Fibroblast of mammary gland (primary cell): ENCODE measurements at regions not wholly inside any gene's neighbourhood (a gene's known extent, or its start where the extent isn't known, plus 50 kb on each side); places are given as distances from the start of the nearest gene placed in this dataset.

Experiments used
- DNase-seq: peaks from one replicate; pipeline ENCODE4 v3.0.0-alpha.2; 2010; ENCODE audit warnings: low read depth
- H3K4me3 ChIP-seq: 2 replicates; pipeline ENCODE4 v1.5.1; 2011; ENCODE audit warnings: low read depth, mild to moderate bottlenecking, low read length, moderate library complexity; ENCODE audit not compliant: control insufficient read depth
- CTCF ChIP-seq: conservative IDR thresholded peaks from 2 replicates; pipeline ENCODE4 v1.5.1; 2011; ENCODE audit warnings: low read depth, low read length, inconsistent platforms; ENCODE audit not compliant: control insufficient read depth, insufficient read depth

GRCh38 chr10:120713573-120714205 is 137.5 kb upstream of the WDR11 start:
- no peak for DNase-seq
- H3K4me3 ChIP-seq, result no peak overlapping the region
- TF ChIP-seq CTCF, result no peak

- TF ChIP-seq CTCF, result no peak
- no peak for DNase-seq
- no peak overlapping the region for H3K4me3 ChIP-seq
Observed at GRCh38 chr10:120715171-120715570, 136.0 kb upstream of the WDR11 start.

GRCh38 chr10:120719333-120719732 is 131.8 kb upstream of the WDR11 start:
- H3K4me3 ChIP-seq, result no peak overlapping the region
- no peak for DNase-seq
- no peak for TF ChIP-seq CTCF

GRCh38 chr10:120727001-120727400 is 124.2 kb upstream of the WDR11 start:
- DNase-seq, result no peak
- no peak for TF ChIP-seq CTCF
- no peak overlapping the region for H3K4me3 ChIP-seq

GRCh38 chr10:120729547-120729946 is 121.6 kb upstream of the WDR11 start:
- H3K4me3 ChIP-seq, result no peak overlapping the region
- TF ChIP-seq CTCF, result no peak
- no peak for DNase-seq

- no peak for TF ChIP-seq CTCF
- DNase-seq, result no peak
- H3K4me3 ChIP-seq, result no peak overlapping the region
Observed at GRCh38 chr10:120732067-120732466, 119.1 kb upstream of the WDR11 start.

- no peak for DNase-seq
- no peak for TF ChIP-seq CTCF
- H3K4me3 ChIP-seq, result no peak overlapping the region
Observed at GRCh38 chr10:120732643-120733313, 118.4 kb upstream of the WDR11 start.
